Glutamatergic neuron (in vitro differentiated cells): ENCODE measurements at regions not wholly inside any gene's neighbourhood (a gene's known extent, or its start where the extent isn't known, plus 50 kb on each side); places are given as distances from the start of the nearest gene placed in this dataset.

ENCODE experiments used
- DNase-seq: peaks from one replicate; pipeline ENCODE4 v3.0.0; 2022
- H3K27ac Mint-ChIP-seq: one replicate; pipeline ENCODE4 v1.8.0; 2020; ENCODE audit warnings: mild to moderate bottlenecking, mixed read lengths, inconsistent platforms; ENCODE audit not compliant: unreplicated experiment
- H3K27me3 Mint-ChIP-seq: one replicate; pipeline ENCODE4 v1.8.0; 2020; ENCODE audit warnings: mild to moderate bottlenecking, moderate library complexity, mixed read lengths, inconsistent platforms; ENCODE audit not compliant: unreplicated experiment
- H3K36me3 Mint-ChIP-seq: one replicate; pipeline ENCODE4 v1.8.0; 2020; ENCODE audit warnings: mild to moderate bottlenecking, mixed read lengths, inconsistent platforms; ENCODE audit not compliant: unreplicated experiment
- H3K4me1 Mint-ChIP-seq: one replicate; pipeline ENCODE4 v1.8.0; 2020; ENCODE audit warnings: mild to moderate bottlenecking, low read depth, mixed read lengths, inconsistent platforms; ENCODE audit not compliant: unreplicated experiment
- H3K4me3 Mint-ChIP-seq: one replicate; pipeline ENCODE4 v1.8.0; 2020; ENCODE audit warnings: mild to moderate bottlenecking, mixed read lengths, inconsistent platforms; ENCODE audit not compliant: unreplicated experiment
- H3K9me3 Mint-ChIP-seq: one replicate; pipeline ENCODE4 v1.8.0; 2020; ENCODE audit warnings: mild to moderate bottlenecking, moderate library complexity, mixed read lengths, inconsistent platforms; ENCODE audit not compliant: unreplicated experiment
- CTCF ChIP-seq: fragments of 200-600 bp; sonication (generic); IDR thresholded peaks from one replicate; pipeline ENCODE4 v1.5.0; 2021; ENCODE audit not compliant: partially characterized antibody, unreplicated experiment

DNA sequence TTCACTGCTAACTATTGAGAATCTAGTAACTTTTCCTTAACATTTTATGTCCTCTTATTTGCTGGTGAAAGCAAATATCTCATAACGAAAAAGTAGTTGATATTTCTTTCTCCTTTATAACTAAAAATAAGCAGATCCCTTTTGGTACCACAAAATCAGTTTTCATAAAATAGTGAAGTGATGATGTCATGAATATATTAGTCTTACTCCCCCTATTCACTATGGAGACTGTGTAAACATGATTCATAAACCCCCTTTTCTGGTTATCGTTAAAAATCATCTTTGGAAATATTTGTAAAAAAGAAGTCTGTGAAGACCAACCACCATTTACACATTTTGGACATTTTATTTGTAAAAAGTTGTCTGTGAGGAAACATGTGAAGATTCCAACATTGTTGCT is 734.9 kb downstream of the NUP35 start:
- Mint-ChIP-seq H3K4me3 (no peak overlapping the region), H3K36me3 (no peaks in the 10 kb centered on the region), H3K4me1 (no peaks in the 10 kb centered on the region), H3K27ac (no peak overlapping the region), H3K27me3 (no peaks in the 10 kb centered on the region), H3K9me3 (no peaks in the 10 kb centered on the region)
- DNase-seq: no peak
- no peak for TF ChIP-seq CTCF

GRCh38 chr2:183866666-183867065 is 731.7 kb upstream of the ZNF804A start:
- no peak overlapping the region for H3K4me3 Mint-ChIP-seq
- H3K27me3 Mint-ChIP-seq: no peaks in the 10 kb centered on the region
- H3K27ac Mint-ChIP-seq: no peak overlapping the region
- no peak for DNase-seq
- H3K9me3 Mint-ChIP-seq: no peaks in the 10 kb centered on the region
- no peak for TF ChIP-seq CTCF
- no peaks in the 10 kb centered on the region for H3K36me3 Mint-ChIP-seq
- no peaks in the 10 kb centered on the region for H3K4me1 Mint-ChIP-seq

GRCh38 chr2:183867206-183867605 is 731.1 kb upstream of the ZNF804A start:
- no peaks in the 10 kb centered on the region for H3K27me3 Mint-ChIP-seq
- H3K27ac Mint-ChIP-seq: no peak overlapping the region
- TF ChIP-seq CTCF: no peak
- DNase-seq: no peak
- H3K4me1 Mint-ChIP-seq: no peaks in the 10 kb centered on the region
- H3K36me3 Mint-ChIP-seq: no peaks in the 10 kb centered on the region
- no peaks in the 10 kb centered on the region for H3K9me3 Mint-ChIP-seq
- no peak overlapping the region for H3K4me3 Mint-ChIP-seq

DNA sequence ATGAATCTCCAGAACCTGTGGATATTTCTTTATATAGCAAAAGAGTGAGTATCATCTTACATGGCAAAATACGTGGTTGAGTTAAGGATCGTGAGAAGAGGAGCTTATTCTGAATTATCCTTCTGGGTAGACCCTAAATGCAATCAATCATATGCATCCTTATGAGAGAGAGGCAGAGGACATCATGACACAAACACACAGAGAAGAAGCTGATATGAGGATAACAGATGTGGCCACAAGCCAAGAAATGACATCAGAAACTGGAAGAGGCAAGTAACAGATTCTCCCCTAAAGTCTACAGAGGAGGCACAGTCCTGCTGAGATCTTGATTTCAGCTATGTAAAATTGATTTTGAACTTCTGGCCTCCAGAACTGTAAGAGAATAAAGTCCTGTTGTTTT is 730.2 kb upstream of the ZNF804A start:
- H3K36me3 Mint-ChIP-seq: no peaks in the 10 kb centered on the region

GRCh38 chr2:183868707-183869106 is 729.6 kb upstream of the ZNF804A start:
- Mint-ChIP-seq H3K27me3 (no peaks in the 10 kb centered on the region), H3K36me3 (no peaks in the 10 kb centered on the region), H3K4me1 (no peaks in the 10 kb centered on the region), H3K27ac (no peak overlapping the region), H3K9me3 (no peaks in the 10 kb centered on the region), H3K4me3 (no peak overlapping the region)
- TF ChIP-seq CTCF: no peak
- no peak for DNase-seq

More for the DNA sequence above, 730.2 kb upstream of the ZNF804A start:
- Mint-ChIP-seq H3K4me3 (no peak overlapping the region), H3K4me1 (no peaks in the 10 kb centered on the region), H3K27ac (no peak overlapping the region), H3K9me3 (no peaks in the 10 kb centered on the region), H3K27me3 (no peaks in the 10 kb centered on the region)
- no peak for DNase-seq
- TF ChIP-seq CTCF: no peak
